ENCODE measurements at regions not wholly inside any gene's neighbourhood (a gene's known extent, or its start where the extent isn't known, plus 50 kb on each side); places are given as distances from the start of the nearest gene placed in this dataset.

- peak; percentile 31; the same call in 2 of the 3 replicates for TF ChIP-seq SMC3 (IDR thresholded peaks at IDR 0.05)
Observed at GRCh38 chr7:28296571-28297483, 115.5 kb upstream of the CREB5 start (continued).

DNA sequence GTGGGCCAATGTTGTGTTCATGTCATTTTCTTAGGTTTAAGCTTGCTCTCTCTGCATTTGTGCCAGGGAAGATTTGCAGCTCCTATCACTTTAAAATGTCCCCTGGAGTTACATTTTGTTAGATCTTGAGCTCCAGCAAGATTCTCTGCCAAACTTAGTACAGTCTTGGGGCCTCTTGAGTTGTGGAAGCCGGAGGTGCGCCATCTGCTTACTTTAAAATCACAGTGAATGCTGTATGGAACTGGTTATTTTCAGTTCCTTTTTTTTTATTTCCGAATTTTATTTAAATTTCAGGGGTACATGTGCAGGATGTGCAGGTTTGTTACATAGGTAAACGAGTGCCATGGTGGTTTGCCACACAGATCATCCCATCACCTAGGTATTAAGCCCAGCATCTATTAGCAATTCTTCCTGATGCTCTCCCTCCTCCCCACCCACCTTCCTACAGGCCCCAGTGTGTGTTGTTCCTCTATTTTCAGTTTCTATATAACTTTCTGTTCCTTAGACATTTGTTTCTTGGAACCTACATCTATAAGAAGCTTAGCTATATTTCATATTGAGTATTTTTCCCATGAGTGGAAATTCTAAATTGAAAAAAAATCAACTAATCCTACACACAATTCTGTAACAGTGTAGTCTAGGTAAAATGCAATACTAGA lies 114.4 kb upstream of the CREB5 start:
- no peak for FAIRE-seq
- ChIA-PET POLR2A (no interaction called here), CTCF (interaction anchor here (0.6 to 2.5 kb wide), 10 partner anchors 9 to 388 kb away, joined by 3 to 8 read pairs (median 3); no protein-coding TSS in a partner anchor)
- TF ChIP-seq NPAS2 (CRISPR knock-in tag; IDR thresholded peaks at IDR 0.05; ENCODE audit: borderline replicate concordance) (no peak), CBX8 (IDR thresholded peaks at IDR 0.05) (no peak), MYC (IDR thresholded peaks at IDR 0.05; ENCODE audit: borderline replicate concordance, low read length) (no peak), ZFP36 (IDR thresholded peaks at IDR 0.05; ENCODE audit: borderline replicate concordance, partially characterized antibody) (no peak), TP53 (CRISPR knock-in tag; IDR thresholded peaks at IDR 0.05) (no peak), HOXB5 (CRISPR knock-in tag; IDR thresholded peaks at IDR 0.05) (no peak), BCL3 (IDR thresholded peaks at IDR 0.05) (no peak), NR3C1 (IDR thresholded peaks at IDR 0.05) (no peak), RAD21 (conservative IDR thresholded peaks at IDR 0.05 in 1 of 2, IDR thresholded peaks at IDR 0.05 in 1 of 2) (no peak), HEYL (CRISPR knock-in tag; IDR thresholded peaks at IDR 0.05) (no peak), CTCF (IDR thresholded peaks at IDR 0.05) (no peak), ZNF302 (CRISPR knock-in tag; IDR thresholded peaks at IDR 0.05) (no peak), BHLHE40 (IDR thresholded peaks at IDR 0.05; ENCODE audit: low read depth, low read length) (no peak), CEBPB (IDR thresholded peaks at IDR 0.05) (no peak), RNF2 (IDR thresholded peaks at IDR 0.05; ENCODE audit: borderline replicate concordance, low read depth) (no peak), EHMT2 (IDR thresholded peaks at IDR 0.05; ENCODE audit: low read depth) (no peak)
- TF ChIP-seq, protein P1, sequence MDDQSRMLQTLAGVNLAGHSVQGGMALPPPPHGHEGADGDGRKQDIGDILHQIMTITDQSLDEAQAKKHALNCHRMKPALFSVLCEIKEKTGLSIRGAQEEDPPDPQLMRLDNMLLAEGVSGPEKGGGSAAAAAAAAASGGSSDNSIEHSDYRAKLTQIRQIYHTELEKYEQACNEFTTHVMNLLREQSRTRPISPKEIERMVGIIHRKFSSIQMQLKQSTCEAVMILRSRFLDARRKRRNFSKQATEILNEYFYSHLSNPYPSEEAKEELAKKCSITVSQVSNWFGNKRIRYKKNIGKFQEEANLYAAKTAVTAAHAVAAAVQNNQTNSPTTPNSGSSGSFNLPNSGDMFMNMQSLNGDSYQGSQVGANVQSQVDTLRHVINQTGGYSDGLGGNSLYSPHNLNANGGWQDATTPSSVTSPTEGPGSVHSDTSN (IDR thresholded peaks at IDR 0.05), result no peak
- H3K9me3 ChIP-seq, result no peaks in the 10 kb centered on the region
- DNase-seq (ENCODE audit: low read depth in 1 of 2, low spot score in 1 of 2), result no peak
- peaks cover 15% of the 10 kb centered on the region; the same call in 1 of the 3 replicates for H3K4me1 ChIP-seq
- no peak overlapping the region for H3K4me2 ChIP-seq
- H3K4me3 ChIP-seq, result no peak overlapping the region
- no peak for ATAC-seq
- 59% methylated on average over 4 of the region's 4 CpGs for WGBS (ENCODE audit: missing lambda C conversion rate)
- no peak overlapping the region for H3K27ac ChIP-seq

Measured in A549 (cell line).